ENCODE measurements at regions not wholly inside any gene's neighbourhood (a gene's known extent, or its start where the extent isn't known, plus 50 kb on each side); places are given as distances from the start of the nearest gene placed in this dataset.

- TF ChIP-seq CTCF (IDR thresholded peaks at IDR 0.05) (no peak), POLR2A (IDR thresholded peaks at IDR 0.05) (no peak), EP300 (IDR thresholded peaks at IDR 0.05) (no peak)
Observed at GRCh38 chr5:174801798-174802197, 77.4 kb downstream of the MSX2 start.

Measured in ovary (tissue), 3 donors.